HG03378 (cell line): ENCODE measurements at regions not wholly inside any gene's neighbourhood (a gene's known extent, or its start where the extent isn't known, plus 50 kb on each side); places are given as distances from the start of the nearest gene placed in this dataset.
"Not testable (repeated sequence)": the region's sequence is repeated elsewhere in the genome, so short reads cannot be mapped to it uniquely, and the experiment has no call there.

ENCODE experiments used
- ATAC-seq: cut with Tn5 transposase; IDR thresholded peaks from one replicate; pipeline ENCODE4 v1.9.1; 2021; ENCODE audit warnings: mild to moderate bottlenecking, moderate library complexity; ENCODE audit not compliant: unreplicated experiment

DNA sequence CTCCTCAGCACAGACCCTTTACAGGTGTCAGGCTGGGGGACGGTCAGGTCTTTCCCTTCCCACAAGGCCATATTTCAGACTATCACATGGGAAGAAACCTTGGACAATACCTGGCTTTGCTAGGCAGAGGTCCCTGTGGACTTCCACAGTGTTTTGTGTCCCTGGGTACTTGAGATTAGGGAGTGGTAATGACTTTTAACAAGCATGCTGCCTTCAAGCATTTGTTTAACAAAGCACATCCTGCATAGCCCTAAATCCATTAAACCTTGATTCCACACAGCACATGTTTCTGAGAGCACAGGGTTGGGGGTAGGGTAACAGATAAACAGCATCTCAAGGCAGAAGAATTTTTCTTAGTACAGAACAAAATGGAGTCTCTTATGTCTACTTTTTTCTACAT is 451.2 kb downstream of the PLOD2 start:
- not testable (repeated sequence) for ATAC-seq

DNA sequence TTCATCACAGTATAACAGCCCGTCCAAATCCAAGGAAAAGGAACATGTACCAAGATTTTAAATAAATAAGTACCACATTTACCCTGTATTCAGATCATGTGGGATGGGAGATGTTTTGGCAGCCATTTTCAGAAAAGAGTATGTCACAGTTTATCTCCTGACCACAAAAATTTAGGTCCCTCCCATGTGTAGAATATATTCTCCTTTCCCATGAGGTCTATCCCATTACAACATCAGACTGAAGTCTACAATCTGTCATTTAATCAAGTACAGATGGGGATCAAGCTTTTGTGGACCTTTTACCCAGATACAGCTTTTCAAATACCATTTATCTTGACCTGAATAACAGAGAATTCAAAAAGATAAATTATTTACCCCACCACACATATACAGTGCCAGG is 444.5 kb downstream of the PLOD2 start:
- ATAC-seq, result no peak

DNA sequence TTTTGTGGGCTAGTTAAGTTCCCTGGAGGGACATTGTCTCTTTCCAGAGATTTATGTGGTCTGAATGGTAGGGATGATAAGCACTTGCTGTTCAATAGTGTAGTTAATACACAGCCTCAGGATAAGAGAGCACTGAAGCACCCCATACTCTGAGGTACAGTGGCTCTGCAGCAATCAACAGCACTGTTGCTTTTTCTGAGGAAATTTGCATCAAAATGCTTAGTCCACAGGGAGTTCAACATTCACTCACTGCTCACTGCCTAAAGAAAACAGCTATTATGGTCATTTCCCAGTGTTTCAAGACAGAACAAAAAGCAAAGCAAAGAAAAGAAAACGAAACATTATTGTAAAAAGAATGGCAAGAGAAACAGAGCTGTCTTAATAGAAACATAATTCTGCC is 441.9 kb downstream of the PLOD2 start:
- ATAC-seq, result no peak

DNA sequence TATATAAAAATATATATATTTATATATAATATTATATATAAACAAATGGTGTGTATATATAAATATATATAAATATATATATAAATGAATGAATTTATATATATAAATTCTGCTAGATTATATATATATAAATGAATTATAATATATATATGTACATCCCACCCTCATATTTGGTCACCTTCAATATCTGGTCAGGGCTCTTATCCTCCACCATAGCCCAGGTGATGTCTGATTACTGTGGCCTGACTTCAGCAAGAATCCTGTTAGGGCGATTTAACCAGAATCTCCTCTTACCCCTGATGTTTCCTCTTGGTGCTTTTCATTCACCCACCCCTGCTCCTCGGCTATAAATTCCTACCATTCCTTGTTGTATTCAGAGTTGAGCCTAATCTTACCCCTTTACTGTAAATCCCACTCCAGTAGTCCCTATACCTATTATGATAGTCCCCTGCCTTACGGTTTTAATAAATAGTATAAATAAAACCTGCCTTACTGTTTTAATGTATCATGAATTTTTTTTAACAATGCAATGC is 439.6 kb downstream of the PLOD2 start:
- ATAC-seq, result no peak

DNA sequence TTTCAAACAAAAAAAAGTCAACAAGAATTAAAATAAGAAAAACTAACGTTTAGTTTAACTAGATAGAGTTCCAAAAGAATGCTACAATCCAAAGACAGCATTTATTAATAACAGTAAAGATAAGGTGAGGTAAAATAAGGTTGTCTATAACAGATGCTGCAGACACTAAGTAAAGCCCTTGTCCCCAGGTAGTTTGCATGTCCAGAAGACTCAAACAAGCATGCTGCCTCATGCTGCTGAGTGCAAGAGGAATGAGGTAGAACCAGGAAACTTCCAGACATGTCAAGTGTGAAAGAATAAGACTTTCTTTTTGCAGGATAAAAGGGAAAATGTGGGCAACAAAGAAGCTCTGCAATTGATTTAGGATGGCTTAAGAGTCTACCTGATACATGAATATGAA is 439.2 kb downstream of the PLOD2 start:
- ATAC-seq, result no peak

DNA sequence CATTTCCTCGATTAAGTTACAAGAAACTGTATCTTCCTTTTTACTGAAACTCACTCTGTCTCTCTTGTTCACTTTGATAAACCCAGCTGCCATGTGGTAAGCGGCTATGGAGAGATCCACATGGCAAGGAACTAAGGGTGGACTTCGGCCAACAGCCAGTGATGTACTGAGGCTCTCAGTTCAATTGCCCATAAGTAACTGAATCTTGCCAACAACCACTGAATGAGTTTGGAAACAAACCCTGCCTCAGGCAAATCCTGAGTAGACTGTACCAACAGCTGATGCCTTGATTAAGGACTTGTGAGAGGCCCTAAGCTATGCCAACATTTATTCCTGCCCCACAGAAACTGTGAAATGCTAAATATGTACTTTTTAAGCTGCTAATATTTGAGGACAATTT is 433.5 kb downstream of the PLOD2 start:
- no peak for ATAC-seq

DNA sequence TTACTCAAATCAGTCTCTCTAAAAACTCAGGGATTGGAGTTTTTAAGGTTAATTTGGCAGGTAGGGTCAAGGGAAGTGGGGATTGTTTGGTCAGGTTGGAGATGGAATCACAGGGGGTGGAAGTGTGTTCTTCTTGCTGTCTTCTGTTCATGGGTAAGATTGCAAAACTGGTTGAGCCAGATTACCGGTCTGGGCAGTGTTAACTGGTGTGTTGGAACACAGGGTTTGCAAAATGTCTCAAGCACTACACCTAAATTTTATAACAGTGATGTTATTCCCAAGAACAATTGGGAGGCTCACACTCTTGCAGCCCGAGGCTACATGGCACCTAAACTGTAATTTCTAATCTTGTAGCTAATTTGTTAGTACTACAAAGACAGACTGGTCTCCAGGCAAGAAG is 425.4 kb downstream of the PLOD2 start:
- no peak for ATAC-seq

DNA sequence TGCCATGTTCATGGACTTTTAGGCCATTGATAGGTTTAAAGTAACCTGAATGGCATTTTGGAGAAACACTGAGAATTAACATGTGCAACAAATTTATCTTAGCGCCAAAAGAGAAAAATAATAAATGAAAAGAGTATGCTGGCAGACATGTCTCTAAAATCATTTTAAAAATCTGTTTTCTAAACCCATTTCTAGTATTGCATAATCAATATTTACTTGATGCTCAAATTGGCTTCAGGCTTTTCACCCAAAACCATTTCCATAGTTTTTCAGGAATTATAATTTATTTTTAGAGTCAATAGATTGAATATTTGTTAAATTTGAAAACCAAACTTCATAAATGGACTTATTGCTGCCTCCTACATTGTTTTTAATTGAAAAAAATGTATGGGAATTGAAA is 423.0 kb downstream of the PLOD2 start:
- ATAC-seq, result no peak

DNA sequence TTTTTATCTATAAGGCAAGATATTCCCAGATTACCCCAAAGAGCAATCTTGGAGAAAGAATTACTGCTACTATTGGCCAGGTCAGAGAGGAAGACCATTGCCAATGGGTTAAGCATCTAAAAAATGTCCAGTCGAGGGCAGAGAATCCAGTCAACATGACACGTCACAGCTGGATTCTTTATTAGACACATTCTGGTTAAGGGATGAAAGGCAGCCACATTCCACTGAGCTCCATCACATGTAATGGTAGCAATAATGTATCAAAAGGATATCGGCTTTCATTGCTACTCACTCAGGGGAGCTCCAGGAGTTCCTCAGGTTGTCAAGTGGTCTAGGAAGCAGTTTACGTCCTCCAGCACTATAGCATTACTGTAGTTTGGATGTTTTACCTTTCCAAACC is 421.1 kb downstream of the PLOD2 start:
- ATAC-seq, result no peak

DNA sequence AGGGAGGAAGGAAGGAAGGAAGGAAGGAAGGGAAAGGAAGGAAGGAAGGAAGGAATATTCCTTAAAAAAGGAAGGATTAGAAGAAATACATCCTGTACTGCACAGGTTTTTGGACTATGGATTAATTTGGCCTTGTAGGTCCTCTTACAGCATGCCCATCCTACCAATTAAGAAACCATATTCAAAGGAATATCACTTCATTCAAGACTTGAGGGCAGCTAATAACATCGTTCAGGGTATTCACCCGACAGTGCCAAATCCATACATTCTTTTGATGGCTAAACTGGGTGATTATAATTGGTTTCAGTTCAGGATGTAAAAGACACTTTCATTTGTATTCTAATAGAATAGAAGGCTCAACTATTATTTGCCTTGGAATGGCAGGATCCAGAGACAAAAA is 410.3 kb downstream of the PLOD2 start:
- ATAC-seq, result no peak

DNA sequence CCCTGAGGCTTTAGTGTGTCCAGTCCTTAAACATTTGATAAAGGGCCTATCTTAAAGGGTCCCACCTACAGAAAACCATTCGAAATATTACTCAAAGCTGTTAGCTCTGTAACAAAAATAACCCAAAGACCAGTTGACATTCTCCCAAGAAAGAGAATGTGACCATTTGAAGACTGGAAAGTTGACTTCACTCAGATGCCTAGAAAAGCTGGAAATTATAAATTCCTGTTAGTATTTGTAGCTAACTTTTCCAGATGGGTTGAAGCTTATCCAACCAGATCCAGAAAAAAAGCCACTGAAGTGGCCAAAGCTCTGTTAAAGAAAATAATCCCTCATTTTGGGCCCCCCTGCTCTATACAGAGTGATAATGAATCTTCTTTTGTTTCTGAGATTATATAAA is 408.4 kb downstream of the PLOD2 start:
- no peak for ATAC-seq

DNA sequence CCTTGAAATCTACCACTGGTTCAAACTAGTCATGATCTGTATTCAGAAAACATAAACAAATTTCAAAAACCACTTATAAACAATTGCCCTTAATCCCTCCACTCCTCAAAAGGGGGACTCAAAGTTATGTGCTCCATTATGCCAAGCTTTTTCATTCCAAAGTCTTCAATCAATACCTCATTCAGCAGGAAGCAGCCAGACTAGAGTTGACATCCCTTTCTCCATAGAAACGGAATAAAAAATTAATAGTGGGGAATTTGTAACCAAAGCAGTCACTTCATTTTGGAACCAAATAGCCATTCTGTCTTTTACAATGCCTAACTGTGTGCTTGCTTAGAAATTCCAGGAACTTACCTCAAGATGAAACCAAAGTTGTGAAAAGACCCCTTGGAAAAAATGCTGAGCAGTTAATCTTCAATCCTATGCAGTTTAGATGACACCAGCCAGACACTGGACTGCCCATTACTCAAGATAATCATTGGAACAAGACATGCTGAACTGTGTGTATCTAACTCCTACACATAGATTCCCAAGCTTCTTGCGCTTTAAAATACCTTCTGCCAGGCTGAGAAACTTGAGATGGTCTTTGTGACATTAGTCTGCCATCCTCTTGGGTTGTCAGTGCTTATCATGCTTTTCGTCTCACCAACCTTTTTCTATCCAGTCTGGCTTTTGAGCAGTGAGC is 406.2 kb downstream of the PLOD2 start:
- ATAC-seq, result no peak

DNA sequence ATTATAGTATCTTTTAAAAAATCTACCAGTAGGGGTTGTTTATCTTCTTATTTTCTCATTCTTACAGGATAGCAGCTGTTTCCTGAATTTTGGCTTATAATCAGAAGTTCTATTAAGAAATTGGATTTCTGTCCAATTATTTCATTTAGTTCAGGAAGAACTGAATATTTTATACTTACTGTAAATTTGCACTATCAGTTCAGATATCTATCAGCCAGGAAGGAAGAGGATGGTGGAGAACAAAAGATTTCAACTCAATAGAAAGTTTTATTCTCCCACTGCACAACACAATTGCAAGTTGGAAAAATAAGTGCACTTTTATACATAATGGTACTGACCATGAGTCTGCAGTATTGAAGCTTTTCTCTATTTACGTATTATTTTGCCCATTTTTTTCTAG is 400.9 kb downstream of the PLOD2 start:
- ATAC-seq, result no peak

DNA sequence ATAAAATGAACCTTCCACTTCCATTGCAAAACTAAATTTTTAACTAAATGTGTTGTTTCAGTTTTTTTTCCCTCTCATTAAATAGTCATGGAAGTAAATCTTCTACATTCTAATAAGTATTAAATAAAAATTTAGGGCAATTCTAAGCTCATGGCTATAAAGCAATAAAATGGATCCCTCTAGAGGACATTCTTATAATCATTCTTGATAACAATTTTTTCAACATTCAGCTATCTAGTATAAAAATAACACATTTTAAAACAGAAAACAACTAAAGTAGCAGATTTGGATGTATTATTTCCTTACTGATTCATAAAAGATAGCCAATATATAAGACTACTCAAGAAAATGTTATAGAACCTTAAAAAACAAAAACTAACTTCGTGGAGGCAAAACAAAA is 393.1 kb downstream of the PLOD2 start:
- ATAC-seq, result no peak

DNA sequence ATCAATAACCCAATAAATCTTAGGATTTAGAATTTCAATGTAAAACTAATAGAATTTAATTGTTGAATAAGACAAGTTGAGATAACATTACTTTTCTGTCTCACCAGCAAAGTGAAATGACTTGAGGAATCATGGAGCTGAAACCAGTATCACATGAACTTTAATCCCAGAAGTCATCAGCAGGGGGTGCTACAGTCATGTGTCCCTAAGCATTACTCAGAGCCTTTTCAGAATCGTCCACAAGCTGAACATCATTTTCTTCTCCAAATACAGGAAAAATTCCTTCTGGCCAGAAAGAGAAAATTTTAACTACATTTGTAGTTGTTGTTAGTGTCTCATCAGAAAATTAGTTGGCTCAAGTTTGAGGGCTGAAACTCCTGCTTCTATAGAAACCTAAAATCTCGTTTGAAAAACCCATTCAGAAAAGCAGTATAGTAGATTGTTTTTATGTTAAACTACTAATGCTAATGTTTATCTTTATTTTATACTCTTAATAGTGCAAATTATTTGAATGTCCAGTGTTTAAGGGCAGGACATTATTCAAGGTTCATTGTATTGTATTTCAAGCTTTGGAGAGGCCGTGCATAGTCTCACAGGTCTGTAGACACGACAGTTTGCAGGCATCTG is 384.1 kb downstream of the PLOD2 start:
- ATAC-seq, result peak; percentile 71

DNA sequence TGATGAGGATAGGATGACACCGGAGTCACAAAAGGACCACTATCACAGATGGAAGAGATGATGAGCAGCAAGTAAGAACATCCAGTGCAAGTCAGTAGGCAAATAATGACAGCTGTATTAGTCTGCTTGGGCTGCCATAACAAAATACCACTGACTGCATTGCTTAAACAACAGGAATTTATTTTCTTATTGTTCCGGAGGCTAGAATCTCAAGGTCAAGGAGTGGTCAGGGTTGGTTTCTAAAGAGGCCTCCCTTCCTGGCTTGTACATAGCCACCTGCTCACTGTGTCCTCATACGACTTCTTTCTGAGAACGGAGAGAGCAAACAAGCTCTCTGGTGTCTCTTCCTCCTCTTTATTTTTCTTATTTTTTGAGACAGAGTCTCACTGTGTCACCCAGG is 380.7 kb downstream of the PLOD2 start:
- ATAC-seq, result no peak

DNA sequence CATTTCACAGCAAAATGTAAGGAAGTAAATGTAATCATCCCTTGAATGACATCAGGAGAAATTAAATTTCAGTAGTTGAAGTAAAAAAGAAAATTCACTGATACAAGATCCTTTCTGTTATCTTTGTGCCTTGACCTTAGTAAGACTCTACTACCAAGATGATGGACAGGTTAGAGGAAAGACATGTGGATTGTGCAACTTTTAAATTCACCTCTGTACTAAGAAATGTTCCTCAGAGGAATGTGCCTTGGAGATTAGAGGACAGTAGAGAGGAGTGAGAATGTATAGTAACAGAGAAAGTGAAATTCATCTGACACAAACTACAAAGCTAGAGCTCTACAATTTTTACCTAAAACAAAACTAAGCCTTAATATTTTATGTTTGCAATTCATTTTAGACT is 375.3 kb downstream of the PLOD2 start:
- ATAC-seq, result no peak

DNA sequence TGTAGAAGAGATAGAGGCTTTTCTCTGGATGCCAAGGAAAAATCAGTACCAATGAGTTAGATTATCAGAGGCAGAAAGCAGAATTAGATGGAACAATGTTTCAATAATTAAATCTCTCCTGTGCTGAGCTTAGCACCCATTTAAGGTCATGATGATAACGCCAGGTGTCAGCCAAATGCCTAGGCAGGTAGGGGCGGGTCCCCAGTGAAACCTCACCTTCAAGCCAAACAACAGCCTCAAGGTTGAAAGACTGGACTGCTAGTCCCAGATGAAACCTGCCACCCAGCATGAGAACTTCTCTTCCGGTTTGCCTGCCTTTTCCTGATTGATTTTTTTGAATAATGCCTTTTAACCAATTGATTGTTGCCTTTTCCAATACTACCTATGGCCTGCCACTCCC is 363.0 kb downstream of the PLOD2 start:
- ATAC-seq, result no peak

DNA sequence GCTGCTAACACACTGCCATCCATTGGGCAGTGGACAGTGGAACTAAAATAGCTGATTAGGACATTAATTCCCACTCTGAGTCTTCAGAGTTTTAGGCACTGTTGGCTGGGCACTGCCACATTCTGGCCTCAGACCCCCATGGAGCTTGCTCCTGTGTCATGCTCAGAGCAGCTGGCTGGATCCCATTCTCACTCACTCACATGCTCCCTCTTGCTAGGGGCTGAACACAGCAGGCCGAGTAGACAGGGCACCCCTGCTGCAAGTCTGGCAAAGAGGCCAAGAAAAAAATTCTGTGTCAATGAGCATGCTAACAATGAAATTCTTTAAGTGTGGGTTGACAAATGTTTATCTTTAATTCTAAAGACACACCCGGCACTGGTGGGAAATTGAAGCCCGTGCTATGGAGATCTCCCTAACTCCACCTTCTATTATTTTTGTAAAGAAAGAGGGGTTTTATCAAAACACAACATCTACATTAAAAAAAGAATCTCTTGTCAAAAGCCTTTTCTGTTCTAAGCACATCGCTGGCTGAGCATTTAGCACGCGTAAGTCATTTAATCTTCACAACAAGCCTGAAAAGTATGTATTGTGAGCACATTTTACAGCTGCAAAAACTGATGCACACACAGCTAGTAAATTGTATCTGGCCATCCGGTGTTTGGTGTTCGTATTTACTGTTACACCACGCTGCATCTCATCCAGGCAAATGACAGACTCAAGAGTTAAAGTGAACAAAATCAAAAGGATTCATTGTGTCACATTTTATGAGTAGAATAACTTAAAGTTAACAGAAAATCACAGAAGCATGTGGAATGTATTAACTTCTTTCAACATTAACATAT is 362.1 kb downstream of the PLOD2 start:
- ATAC-seq, result no peak

DNA sequence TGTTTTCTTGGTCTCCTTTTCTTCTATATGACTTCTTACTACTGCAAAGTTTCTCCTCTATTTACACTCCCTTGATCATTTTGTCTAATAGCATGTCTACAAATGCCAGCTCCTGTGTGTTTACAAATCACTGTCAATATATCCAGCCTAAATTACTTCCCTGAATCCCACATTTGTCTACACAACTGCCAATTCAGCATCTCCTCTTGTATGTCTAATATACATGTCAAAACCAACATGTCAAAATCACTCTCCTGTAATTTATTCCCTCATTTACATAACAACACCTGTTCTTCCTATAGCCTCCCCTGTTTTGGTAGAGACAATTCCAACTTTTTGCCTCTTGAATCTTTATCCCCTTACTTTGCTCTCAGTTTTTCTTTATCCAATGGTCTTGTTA is 359.3 kb downstream of the PLOD2 start:
- ATAC-seq, result no peak

DNA sequence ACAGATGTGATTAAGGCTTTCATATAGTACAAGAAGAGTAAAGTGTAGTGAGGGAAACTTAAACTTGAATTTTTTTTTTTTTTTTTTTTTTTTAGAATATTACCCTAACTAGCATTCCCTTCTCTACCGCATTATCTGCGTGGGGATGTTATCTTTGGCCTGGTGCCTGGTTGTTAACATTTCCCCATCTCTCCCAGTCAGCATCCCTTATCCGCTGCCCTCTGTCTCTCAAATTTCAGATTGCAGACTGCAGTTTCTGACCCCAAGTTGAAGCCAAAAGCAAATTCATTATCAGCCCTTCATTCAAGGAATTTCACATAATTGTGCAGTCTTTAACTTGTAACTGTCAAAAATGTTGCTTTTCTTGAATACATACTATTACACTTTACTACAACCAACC is 353.0 kb downstream of the PLOD2 start:
- no peak for ATAC-seq

DNA sequence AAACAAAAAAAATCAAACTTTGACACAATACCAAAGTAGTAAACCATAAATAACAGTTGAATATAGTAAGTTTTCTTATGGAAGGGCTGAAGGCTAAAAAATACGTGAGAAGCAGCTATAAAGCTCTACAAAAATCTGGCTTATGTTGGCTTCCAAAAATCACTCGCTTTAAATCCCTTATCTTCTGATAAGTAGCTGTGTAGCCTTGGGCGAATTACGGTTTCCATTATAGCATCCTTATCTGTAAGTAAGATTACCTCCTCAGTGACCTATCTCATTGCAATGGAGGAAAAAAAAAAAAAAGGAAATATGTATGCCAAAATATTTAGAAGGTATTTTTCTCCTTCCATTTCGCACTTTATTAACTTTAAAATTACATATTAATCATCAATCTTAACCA is 348.6 kb downstream of the PLOD2 start:
- no peak for ATAC-seq
